ENCODE measurements at regions not wholly inside any gene's neighbourhood (a gene's known extent, or its start where the extent isn't known, plus 50 kb on each side); places are given as distances from the start of the nearest gene placed in this dataset.

DNA sequence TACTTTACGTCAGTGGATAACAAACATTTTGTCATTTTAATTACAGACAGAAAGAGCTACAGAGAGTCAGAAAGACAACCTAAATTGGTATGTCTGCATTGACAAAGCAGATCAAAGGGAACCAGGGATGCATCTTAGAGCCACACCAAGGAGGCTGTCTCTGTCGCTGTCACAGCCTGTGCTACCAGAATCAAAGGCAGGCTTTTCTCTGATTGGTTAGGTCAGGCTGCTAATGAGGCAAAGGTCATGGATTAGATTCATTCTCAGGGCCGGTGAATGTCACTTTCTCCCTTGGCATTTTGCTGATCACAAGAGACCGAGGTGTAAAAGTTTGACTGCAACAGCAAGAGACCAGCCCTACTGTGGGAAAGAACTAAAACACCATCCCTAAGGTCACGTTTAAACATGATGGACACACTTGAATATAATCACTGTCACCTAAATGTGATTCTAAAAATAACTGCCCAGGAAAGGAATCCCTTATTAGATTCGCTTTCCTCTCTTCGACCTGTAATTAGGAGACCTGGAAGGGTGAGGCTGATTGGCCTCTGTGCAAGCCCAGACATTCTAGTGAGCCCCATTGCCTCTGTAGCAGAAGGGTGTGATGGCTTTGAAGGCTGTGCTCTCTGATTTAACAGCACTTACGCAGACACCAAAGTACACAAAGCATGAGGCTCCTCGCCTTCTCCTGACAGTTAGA, 314.4 kb upstream of the NBEA start:
- TF ChIP-seq, protein P1, sequence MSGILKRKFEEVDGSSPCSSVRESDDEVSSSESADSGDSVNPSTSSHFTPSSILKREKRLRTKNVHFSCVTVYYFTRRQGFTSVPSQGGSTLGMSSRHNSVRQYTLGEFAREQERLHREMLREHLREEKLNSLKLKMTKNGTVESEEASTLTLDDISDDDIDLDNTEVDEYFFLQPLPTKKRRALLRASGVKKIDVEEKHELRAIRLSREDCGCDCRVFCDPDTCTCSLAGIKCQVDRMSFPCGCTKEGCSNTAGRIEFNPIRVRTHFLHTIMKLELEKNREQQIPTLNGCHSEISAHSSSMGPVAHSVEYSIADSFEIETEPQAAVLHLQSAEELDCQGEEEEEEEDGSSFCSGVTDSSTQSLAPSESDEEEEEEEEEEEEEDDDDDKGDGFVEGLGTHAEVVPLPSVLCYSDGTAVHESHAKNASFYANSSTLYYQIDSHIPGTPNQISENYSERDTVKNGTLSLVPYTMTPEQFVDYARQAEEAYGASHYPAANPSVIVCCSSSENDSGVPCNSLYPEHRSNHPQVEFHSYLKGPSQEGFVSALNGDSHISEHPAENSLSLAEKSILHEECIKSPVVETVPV (CRISPR knock-in tag; IDR thresholded peaks at IDR 0.05): no peak
- TF ChIP-seq, protein P2, sequence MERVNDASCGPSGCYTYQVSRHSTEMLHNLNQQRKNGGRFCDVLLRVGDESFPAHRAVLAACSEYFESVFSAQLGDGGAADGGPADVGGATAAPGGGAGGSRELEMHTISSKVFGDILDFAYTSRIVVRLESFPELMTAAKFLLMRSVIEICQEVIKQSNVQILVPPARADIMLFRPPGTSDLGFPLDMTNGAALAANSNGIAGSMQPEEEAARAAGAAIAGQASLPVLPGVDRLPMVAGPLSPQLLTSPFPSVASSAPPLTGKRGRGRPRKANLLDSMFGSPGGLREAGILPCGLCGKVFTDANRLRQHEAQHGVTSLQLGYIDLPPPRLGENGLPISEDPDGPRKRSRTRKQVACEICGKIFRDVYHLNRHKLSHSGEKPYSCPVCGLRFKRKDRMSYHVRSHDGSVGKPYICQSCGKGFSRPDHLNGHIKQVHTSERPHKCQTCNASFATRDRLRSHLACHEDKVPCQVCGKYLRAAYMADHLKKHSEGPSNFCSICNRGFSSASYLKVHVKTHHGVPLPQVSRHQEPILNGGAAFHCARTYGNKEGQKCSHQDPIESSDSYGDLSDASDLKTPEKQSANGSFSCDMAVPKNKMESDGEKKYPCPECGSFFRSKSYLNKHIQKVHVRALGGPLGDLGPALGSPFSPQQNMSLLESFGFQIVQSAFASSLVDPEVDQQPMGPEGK (CRISPR knock-in tag; IDR thresholded peaks at IDR 0.05; ENCODE audit: borderline replicate concordance): no peak
- TF ChIP-seq GLIS3 (CRISPR knock-in tag; IDR thresholded peaks at IDR 0.05) (no peak), PPARA (CRISPR knock-in tag; IDR thresholded peaks at IDR 0.05; ENCODE audit: borderline replicate concordance) (no peak), ARNTL (CRISPR knock-in tag; IDR thresholded peaks at IDR 0.05; ENCODE audit: borderline replicate concordance, low read depth) (no peak), ZNF565 (CRISPR knock-in tag; conservative IDR thresholded peaks at IDR 0.05; ENCODE audit: low read depth) (no peak), ZFP30 (CRISPR knock-in tag; IDR thresholded peaks at IDR 0.05) (no peak), TOX (CRISPR knock-in tag; IDR thresholded peaks at IDR 0.05; ENCODE audit: borderline replicate concordance) (no peak)

Data from SK-N-SH treated with all-trans-retinoic acid at 6 μM for 48 hours (cell line).